ENCODE measurements at regions not wholly inside any gene's neighbourhood (a gene's known extent, or its start where the extent isn't known, plus 50 kb on each side); places are given as distances from the start of the nearest gene placed in this dataset.

DNA sequence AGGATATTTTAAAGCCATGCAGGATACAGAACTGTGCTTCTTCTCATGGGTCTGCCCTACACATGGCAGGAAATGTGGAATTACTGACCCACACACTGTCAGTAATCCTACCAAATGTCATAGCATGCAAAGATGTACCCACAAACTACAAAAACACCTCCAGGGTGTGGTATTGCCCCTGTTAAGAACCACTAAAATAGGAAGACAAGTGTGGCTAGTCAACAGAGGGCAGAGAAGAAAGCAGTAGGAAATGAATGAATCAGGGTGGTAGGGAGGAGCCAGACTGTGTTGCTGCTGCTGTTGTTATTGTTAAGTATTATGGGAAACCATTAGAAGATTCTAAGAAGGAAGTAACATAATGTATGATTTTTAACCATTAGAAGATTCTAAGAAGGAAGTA lies 556.7 kb upstream of the ACVR2A start:
- TF ChIP-seq EZH2 (IDR thresholded peaks at IDR 0.05; ENCODE audit: low read length, unreplicated experiment) = no peak
- TF ChIP-seq, protein P1, sequence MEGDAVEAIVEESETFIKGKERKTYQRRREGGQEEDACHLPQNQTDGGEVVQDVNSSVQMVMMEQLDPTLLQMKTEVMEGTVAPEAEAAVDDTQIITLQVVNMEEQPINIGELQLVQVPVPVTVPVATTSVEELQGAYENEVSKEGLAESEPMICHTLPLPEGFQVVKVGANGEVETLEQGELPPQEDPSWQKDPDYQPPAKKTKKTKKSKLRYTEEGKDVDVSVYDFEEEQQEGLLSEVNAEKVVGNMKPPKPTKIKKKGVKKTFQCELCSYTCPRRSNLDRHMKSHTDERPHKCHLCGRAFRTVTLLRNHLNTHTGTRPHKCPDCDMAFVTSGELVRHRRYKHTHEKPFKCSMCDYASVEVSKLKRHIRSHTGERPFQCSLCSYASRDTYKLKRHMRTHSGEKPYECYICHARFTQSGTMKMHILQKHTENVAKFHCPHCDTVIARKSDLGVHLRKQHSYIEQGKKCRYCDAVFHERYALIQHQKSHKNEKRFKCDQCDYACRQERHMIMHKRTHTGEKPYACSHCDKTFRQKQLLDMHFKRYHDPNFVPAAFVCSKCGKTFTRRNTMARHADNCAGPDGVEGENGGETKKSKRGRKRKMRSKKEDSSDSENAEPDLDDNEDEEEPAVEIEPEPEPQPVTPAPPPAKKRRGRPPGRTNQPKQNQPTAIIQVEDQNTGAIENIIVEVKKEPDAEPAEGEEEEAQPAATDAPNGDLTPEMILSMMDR (conservative IDR thresholded peaks at IDR 0.05; ENCODE audit: low read depth, low read length) = no peak

All from PC-3 (cell line).